ENCODE measurements at regions not wholly inside any gene's neighbourhood (a gene's known extent, or its start where the extent isn't known, plus 50 kb on each side); places are given as distances from the start of the nearest gene placed in this dataset.

DNA sequence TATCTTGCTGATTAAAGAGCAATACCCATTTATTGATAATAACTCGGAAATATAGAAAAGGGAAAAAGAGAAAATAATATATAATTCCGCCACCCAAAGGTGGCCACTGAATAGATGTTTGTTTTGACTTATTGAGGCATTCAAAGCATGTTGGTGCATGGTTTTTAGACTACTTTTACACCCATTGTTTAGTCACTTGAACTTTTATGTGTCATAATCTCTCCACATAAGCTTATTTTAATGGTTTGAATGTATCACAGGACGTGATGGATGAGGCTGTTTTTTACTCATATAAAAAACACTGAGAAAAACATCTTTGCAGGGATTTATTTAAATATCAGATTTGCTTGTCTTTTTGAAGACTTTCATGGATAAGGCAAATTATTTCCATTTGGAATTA, 120.4 kb downstream of the ACKR3 start:
- no peak for DNase-seq (ENCODE audit: low spot score)
- TF ChIP-seq, protein P1, sequence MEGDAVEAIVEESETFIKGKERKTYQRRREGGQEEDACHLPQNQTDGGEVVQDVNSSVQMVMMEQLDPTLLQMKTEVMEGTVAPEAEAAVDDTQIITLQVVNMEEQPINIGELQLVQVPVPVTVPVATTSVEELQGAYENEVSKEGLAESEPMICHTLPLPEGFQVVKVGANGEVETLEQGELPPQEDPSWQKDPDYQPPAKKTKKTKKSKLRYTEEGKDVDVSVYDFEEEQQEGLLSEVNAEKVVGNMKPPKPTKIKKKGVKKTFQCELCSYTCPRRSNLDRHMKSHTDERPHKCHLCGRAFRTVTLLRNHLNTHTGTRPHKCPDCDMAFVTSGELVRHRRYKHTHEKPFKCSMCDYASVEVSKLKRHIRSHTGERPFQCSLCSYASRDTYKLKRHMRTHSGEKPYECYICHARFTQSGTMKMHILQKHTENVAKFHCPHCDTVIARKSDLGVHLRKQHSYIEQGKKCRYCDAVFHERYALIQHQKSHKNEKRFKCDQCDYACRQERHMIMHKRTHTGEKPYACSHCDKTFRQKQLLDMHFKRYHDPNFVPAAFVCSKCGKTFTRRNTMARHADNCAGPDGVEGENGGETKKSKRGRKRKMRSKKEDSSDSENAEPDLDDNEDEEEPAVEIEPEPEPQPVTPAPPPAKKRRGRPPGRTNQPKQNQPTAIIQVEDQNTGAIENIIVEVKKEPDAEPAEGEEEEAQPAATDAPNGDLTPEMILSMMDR (IDR thresholded peaks at IDR 0.05), result no peak
- ATAC-seq (ENCODE audit: low FRiP score), result no peak

DNA sequence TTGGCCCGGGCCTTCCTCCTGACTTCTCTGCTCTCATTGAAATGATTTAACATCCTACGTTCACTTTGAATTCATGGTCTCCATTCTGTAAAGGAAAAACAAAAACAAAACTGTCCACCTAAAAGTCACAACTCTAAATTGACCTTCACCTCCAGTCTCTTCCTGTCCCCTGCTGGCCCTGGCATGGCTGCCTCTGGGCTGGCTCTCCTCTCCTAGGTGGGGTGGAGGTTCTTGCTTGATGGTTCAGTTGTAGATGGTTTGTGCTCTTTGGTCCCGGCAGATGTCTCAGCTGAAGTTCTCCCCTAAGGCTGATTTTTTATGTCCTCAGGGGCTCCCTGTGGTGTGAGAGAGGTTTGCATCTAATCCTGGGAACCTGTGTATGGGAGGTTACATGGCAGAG, 121.1 kb downstream of the ACKR3 start:
- TF ChIP-seq, protein P1 (IDR thresholded peaks at IDR 0.05), result no peak
- ATAC-seq (ENCODE audit: low FRiP score) (no peak), DNase-seq (ENCODE audit: low spot score) (no peak)

DNA sequence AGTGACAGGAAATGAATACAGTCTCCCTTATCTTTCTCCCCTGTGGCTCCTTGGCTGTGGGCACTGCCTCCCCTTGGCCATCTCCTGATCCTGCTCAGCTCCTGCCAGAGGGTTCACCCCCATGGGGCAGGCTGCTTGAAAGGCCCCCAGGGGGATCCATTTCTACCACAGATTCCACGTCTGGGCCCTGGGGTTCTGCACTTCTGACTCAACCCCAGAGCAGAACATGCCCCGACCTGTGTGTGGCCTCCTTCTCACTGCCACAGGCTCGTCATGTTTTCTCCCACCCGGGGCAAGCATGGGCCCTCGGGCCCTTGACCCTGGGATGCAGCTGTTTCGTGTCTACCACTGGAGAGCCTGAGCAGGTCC, 122.2 kb downstream of the ACKR3 start:
- DNase-seq (ENCODE audit: low spot score) (no peak), ATAC-seq (ENCODE audit: low FRiP score) (no peak)
- TF ChIP-seq, protein P1 (IDR thresholded peaks at IDR 0.05), result no peak

DNA sequence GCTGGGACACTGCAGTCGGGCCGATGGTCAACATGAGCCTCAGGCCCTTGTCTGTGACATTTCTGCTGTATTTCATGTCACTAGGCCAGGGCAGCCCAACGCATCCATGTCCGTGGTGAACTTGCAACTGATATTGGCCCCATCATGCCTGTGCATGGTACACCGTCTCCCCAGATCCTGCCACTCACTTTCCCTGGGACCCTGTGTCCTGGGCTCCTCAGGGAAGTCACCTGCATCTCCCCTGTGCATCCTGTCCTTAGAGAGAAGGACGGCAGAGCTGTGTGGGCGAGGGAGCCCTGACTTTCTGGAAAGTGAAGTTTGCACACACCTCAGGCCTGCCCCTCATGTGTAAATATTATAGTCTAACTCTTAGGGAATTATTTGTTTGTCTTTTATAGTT, 123.3 kb downstream of the ACKR3 start:
- ATAC-seq (ENCODE audit: low FRiP score), result no peak
- TF ChIP-seq, protein P1 (IDR thresholded peaks at IDR 0.05), result no peak
- no peak for DNase-seq (ENCODE audit: low spot score)

DNA sequence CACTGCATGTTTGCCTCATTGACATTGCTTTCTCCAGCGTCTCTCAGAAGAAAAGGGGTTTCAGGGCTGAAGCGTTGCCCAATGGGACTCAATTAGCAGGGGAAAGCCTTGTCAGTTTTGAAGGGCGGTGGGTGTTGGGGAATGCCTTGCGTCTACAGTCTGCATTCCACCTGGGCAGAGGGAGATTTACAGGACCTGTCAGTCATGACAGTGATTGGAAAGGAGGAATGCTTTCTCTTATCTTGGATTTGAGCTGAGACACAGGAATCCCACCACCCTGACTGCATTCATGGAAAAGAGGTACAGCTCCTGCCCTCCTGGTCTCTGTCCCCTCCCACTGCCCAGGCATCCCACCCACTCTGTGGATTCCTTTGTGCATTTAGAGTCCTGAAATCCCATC, 123.9 kb downstream of the ACKR3 start:
- TF ChIP-seq, protein P1 (IDR thresholded peaks at IDR 0.05), result no peak
- DNase-seq (ENCODE audit: low spot score), result no peak
- no peak for ATAC-seq (ENCODE audit: low FRiP score)

DNA sequence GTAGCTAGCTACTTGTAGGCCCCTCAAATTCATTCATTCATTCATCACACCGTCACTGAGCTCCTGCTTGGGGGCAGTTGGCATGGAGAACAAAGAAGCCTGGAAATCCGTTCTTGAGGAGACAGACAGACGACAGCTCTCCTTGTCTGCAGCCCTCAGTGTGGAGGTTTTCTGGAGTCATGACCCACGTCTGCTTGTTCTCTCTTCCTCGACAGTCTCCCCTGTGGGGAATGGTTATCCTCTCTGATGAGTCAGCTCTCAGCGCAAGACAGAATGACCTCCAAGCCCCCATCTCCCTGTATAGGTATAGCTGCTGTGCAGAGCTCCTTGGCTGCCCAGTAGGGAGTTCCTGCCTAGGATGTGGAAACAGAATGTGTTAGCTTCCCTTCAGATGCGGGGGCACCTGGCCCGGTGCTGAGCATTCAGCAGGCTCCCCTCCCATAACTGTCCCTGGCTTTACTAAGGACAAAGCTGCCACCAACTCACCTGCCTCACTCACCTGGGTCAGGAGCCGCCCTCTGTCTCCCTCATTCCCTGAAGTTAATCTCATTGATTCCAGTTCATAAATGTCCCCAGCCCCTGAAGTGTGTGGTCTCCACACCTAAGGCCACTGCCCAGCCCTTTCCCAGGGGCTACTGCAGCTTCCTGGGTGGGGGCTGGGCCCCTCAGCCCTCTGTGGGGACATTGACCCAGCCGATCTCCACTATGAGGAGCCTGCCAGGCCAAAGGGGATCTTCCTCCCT, 124.7 kb downstream of the ACKR3 start:
- TF ChIP-seq, protein P1 (IDR thresholded peaks at IDR 0.05), result no peak
- no peak for DNase-seq (ENCODE audit: low spot score)
- ATAC-seq (ENCODE audit: low FRiP score), result no peak

DNA sequence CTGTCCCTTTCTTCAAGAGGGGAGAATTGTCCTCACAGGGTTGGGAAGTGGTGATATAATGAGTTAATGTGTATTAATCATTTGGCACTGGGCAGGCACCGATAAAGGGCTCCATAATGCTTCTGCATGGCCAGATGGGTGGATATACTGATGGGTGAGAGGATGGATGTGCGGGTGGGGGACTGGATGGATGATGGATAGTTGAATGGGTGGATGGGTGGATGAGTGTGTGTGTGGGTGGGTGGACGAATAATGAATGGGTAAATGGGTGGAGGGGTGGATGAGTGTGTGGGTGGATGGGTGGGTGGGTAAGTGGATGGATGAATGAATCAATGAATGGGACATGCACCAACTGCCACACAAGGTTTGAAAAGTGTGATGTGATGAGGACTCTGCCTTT, 127.2 kb downstream of the ACKR3 start:
- TF ChIP-seq, protein P1 (IDR thresholded peaks at IDR 0.05), result no peak
- ATAC-seq (ENCODE audit: low FRiP score) (no peak), DNase-seq (ENCODE audit: low spot score) (no peak)
